ENCODE measurements at regions not wholly inside any gene's neighbourhood (a gene's known extent, or its start where the extent isn't known, plus 50 kb on each side); places are given as distances from the start of the nearest gene placed in this dataset.

DNA sequence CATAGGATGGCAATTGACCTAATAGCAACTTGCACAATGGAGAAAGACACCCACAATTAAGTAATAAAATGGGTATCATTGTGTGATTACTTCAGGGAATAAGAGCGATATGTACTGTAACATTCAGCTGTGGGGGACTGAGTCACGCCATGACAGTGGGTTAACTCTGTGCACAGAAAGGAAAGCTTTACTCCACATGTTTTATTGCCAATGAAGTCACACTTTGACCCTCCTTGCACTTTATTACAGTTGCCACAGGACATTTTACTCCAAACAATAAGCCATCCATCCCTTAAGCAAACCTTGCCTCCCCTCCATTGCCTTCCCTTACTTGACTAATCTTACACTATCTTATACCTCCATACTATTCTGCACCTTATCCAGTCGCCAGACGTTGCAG, 403.1 kb downstream of the VRK1 start:
- H3K4me3 ChIP-seq (ENCODE audit: control insufficient read depth, low read depth, low read length) = no peak overlapping the region
- DNase-seq (ENCODE audit: low read depth) = no peak
- TF ChIP-seq, protein P1, sequence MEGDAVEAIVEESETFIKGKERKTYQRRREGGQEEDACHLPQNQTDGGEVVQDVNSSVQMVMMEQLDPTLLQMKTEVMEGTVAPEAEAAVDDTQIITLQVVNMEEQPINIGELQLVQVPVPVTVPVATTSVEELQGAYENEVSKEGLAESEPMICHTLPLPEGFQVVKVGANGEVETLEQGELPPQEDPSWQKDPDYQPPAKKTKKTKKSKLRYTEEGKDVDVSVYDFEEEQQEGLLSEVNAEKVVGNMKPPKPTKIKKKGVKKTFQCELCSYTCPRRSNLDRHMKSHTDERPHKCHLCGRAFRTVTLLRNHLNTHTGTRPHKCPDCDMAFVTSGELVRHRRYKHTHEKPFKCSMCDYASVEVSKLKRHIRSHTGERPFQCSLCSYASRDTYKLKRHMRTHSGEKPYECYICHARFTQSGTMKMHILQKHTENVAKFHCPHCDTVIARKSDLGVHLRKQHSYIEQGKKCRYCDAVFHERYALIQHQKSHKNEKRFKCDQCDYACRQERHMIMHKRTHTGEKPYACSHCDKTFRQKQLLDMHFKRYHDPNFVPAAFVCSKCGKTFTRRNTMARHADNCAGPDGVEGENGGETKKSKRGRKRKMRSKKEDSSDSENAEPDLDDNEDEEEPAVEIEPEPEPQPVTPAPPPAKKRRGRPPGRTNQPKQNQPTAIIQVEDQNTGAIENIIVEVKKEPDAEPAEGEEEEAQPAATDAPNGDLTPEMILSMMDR (conservative IDR thresholded peaks at IDR 0.05; ENCODE audit: control insufficient read depth, insufficient read depth, low read depth, low read length) = no peak

DNA sequence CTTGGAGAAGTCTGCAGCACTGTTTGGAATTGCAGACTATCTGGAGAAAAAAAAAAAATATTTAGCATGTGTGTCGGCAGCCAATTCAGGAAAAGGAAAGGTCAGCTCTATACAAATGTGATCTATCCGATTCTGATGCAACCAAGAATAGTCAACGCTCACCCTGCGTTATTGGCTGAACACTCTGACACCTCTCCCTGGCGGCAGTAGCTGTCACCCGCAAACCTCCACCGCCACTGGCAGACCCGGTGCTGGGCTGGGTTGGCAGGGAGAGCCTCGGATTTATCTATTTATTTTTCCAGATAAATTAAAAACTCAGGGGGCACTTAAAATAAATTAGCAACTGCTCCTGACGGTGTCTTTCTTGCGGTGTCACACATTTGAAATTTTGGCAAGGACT, 409.7 kb downstream of the VRK1 start:
- DNase-seq (ENCODE audit: low read depth) = no peak
- H3K4me3 ChIP-seq (ENCODE audit: control insufficient read depth, low read depth, low read length) = no peak overlapping the region
- TF ChIP-seq, protein P1 (conservative IDR thresholded peaks at IDR 0.05; ENCODE audit: control insufficient read depth, insufficient read depth, low read depth, low read length) = no peak

DNA sequence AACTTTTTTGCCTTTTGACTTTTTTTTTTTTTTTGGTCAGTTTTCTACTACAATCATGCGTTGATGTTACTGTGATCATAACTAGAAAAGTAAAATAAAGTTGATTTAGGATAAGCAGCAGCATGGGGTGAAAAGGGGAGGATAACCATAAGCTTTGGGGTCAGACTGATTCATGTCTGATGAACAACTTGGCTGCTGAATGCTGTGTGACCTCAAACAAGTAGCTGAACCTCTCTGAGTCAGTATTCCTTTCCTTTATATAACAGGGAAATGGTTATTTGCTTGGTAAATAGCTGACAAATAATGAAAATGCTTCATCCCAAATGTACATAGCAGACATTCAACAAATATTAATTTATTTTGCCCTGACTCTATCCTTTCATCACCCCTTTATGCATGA, 413.0 kb downstream of the VRK1 start:
- no peak for DNase-seq (ENCODE audit: low read depth)
- TF ChIP-seq, protein P1 (conservative IDR thresholded peaks at IDR 0.05; ENCODE audit: control insufficient read depth, insufficient read depth, low read depth, low read length) = no peak
- no peak overlapping the region for H3K4me3 ChIP-seq (ENCODE audit: control insufficient read depth, low read depth, low read length)

GRCh38 chr14:97212399-97212798, 415.2 kb downstream of the VRK1 start:
- TF ChIP-seq, protein P1 (conservative IDR thresholded peaks at IDR 0.05; ENCODE audit: control insufficient read depth, insufficient read depth, low read depth, low read length) = no peak
- no peak overlapping the region for H3K4me3 ChIP-seq (ENCODE audit: control insufficient read depth, low read depth, low read length)
- DNase-seq (ENCODE audit: low read depth) = no peak

DNA sequence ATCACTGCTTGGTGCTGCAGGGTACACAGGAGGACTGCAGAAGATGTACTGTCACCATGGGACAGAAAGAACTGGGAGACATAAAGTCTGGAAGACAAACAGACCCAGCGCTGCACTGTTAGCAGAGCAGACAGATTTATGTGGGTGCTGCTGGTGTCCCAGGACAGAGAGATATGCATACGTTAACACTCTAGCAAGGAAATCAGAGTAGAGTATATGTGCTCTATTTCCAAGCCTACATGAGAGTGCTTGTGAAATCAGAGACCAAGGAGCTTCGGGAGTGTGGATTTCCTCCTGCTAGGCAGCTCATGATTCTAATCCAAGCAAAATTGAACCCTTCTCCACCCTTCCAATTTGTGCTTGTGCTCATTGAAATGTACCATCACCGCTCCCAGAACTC, 416.5 kb downstream of the VRK1 start:
- TF ChIP-seq, protein P1 (conservative IDR thresholded peaks at IDR 0.05; ENCODE audit: control insufficient read depth, insufficient read depth, low read depth, low read length) = no peak
- H3K4me3 ChIP-seq (ENCODE audit: control insufficient read depth, low read depth, low read length) = no peak overlapping the region
- DNase-seq (ENCODE audit: low read depth) = no peak

DNA sequence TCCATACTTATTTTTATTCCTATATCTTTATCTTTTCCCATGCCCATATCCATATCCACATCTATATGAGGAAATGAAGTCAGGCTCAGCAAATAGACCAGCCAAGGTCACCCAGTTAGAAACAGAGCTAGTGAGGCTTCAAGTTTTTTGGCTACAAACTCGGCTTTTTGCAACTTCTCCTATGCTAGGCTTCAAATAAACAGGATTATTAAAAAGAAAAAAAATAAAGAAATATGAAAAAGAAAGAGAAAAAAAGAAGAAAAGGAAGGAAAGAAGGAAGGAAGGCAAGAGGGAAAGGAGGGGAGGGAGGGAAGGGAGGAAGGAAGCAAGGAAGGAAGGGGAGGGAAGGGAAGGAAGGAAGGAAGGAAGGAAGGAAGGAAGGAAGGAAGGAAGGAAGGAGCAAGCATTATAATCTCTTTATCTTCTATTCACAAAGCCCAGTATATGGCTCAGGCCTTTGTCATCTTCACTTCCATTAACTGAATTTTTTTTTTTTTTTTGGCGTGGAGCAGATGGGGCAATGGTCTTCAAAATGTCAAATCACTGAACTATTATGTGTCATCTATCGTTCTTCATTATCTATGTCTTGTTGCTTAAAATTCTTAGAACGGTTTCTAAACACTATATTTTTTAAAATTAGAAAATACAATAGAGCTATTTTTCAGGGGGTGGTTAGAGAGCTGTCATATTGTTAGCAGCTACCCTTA, 418.2 kb downstream of the VRK1 start:
- TF ChIP-seq, protein P1 (conservative IDR thresholded peaks at IDR 0.05; ENCODE audit: control insufficient read depth, insufficient read depth, low read depth, low read length) = no peak
- no peak for DNase-seq (ENCODE audit: low read depth)
- H3K4me3 ChIP-seq (ENCODE audit: control insufficient read depth, low read depth, low read length) = no peak overlapping the region

Data from fibroblast of mammary gland (primary cell).